ENCODE measurements at regions not wholly inside any gene's neighbourhood (a gene's known extent, or its start where the extent isn't known, plus 50 kb on each side); places are given as distances from the start of the nearest gene placed in this dataset.

DNA sequence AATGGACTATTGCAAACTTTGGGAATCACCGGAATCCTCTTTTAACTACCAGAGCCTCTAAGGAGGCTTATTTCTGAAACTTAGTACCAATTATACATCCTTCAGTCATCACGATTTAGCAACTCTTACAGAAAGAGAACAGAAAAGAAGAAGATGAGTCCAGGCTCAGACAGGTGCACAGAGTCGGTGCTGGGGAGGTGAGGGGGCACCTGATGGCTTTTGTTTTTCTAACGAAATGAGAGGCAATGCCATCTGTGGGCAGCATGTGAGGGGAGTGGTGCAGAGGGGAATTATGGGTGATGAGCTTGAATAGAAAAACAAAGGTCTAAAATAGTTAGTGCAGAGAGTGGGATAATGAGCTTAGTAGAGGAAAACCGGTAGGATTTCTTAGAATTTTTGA, 522.6 kb downstream of the CMPK2 start:
- no TSS peak for BruUV-seq (replicated peaks)
- ChIA-PET CTCF (interaction anchor here (0.6 kb wide), 1 partner anchor 375 kb away, joined by 3 read pairs; no protein-coding TSS in a partner anchor), POLR2A (no interaction called here)
- Mint-ChIP-seq H3K27me3 (ENCODE audit: insufficient read depth, unreplicated experiment) (no peaks in the 10 kb centered on the region), H3K4me3 (ENCODE audit: unreplicated experiment) (no peak overlapping the region), H3K36me3 (ENCODE audit: insufficient read depth, unreplicated experiment) (no peaks in the 10 kb centered on the region), H3K9me3 (ENCODE audit: unreplicated experiment) (no peaks in the 10 kb centered on the region), H3K4me1 (ENCODE audit: insufficient read depth, unreplicated experiment) (peaks cover 10% of the 10 kb centered on the region), H3K27ac (ENCODE audit: low read depth, unreplicated experiment) (no peak overlapping the region)
- no peak for DNase-seq (ENCODE audit: unreplicated experiment)
- intact Hi-C loops (cut with micrococcal nuclease): no loop called here
- TF ChIP-seq, protein P1, sequence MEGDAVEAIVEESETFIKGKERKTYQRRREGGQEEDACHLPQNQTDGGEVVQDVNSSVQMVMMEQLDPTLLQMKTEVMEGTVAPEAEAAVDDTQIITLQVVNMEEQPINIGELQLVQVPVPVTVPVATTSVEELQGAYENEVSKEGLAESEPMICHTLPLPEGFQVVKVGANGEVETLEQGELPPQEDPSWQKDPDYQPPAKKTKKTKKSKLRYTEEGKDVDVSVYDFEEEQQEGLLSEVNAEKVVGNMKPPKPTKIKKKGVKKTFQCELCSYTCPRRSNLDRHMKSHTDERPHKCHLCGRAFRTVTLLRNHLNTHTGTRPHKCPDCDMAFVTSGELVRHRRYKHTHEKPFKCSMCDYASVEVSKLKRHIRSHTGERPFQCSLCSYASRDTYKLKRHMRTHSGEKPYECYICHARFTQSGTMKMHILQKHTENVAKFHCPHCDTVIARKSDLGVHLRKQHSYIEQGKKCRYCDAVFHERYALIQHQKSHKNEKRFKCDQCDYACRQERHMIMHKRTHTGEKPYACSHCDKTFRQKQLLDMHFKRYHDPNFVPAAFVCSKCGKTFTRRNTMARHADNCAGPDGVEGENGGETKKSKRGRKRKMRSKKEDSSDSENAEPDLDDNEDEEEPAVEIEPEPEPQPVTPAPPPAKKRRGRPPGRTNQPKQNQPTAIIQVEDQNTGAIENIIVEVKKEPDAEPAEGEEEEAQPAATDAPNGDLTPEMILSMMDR (IDR thresholded peaks at IDR 0.05; ENCODE audit: unreplicated experiment): no peak

GRCh38 chr2:6352247-6352646, 513.5 kb downstream of the CMPK2 start:
- DNase-seq (ENCODE audit: unreplicated experiment): no peak
- no TSS peak for BruUV-seq (replicated peaks)
- intact Hi-C loops (cut with micrococcal nuclease): loop anchor here (5.0 kb wide), 1 partner anchor 475 kb away; no protein-coding TSS in a partner anchor
- ChIA-PET CTCF (interaction anchor here (0.7 to 1.9 kb wide), 4 partner anchors 157 to 533 kb away, joined by 3 to 10 read pairs (median 4); no protein-coding TSS in a partner anchor), POLR2A (no interaction called here)
- Mint-ChIP-seq H3K36me3 (ENCODE audit: insufficient read depth, unreplicated experiment) (no peaks in the 10 kb centered on the region), H3K9me3 (ENCODE audit: unreplicated experiment) (no peaks in the 10 kb centered on the region), H3K4me3 (ENCODE audit: unreplicated experiment) (no peak overlapping the region), H3K27me3 (ENCODE audit: insufficient read depth, unreplicated experiment) (no peaks in the 10 kb centered on the region), H3K27ac (ENCODE audit: low read depth, unreplicated experiment) (no peak overlapping the region), H3K4me1 (ENCODE audit: insufficient read depth, unreplicated experiment) (no peaks in the 10 kb centered on the region)
- TF ChIP-seq, protein P1 (IDR thresholded peaks at IDR 0.05; ENCODE audit: unreplicated experiment): no peak

DNA sequence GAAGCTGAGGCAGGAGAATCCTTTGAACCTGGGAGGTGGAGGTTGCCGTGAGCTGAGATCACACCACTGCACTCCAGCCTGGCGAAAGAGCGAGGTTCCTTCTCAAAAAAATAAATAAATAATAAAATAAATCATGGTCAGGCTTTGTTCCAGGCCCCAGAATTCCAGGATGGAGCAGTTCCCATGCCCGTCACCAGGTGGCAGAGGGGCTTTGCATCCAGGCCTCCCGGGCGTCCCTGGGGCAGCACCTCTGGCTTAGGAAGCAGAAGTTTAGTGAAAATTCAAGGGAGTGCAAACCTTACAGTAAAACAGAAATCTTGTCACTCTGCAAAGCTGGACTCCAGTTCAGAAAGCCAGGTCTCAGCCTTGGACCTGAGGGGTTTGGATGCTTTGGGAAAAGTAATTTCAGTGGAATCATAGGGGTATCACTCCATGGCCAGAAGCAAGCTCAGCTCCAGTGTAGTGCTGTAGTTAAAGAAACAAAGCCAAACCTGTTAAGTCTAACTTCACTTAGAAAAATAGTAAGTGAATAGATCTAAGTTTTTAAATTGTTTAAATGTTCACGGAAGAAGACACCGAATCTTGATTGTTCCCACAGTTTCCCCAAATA, 512.7 kb downstream of the CMPK2 start:
- Mint-ChIP-seq H3K27ac (ENCODE audit: low read depth, unreplicated experiment) (no peak overlapping the region), H3K27me3 (ENCODE audit: insufficient read depth, unreplicated experiment) (no peaks in the 10 kb centered on the region), H3K36me3 (ENCODE audit: insufficient read depth, unreplicated experiment) (no peaks in the 10 kb centered on the region), H3K4me3 (ENCODE audit: unreplicated experiment) (no peak overlapping the region), H3K4me1 (ENCODE audit: insufficient read depth, unreplicated experiment) (no peaks in the 10 kb centered on the region), H3K9me3 (ENCODE audit: unreplicated experiment) (no peaks in the 10 kb centered on the region)
- CTCF ChIA-PET: interaction anchor here (0.6 to 1.9 kb wide), 17 partner anchors 10 to 474 kb away, joined by 3 to 10 read pairs (median 4); no protein-coding TSS in a partner anchor
- POLR2A ChIA-PET: no interaction called here
- no TSS peak for BruUV-seq (replicated peaks)
- intact Hi-C loops (cut with micrococcal nuclease): loop anchor here (1.0 to 5.0 kb wide), 3 partner anchors 173 to 474 kb away; no protein-coding TSS in a partner anchor
- TF ChIP-seq, protein P1 (IDR thresholded peaks at IDR 0.05; ENCODE audit: unreplicated experiment): peak; percentile 53
- peak; percentile 68 for DNase-seq (ENCODE audit: unreplicated experiment)

DNA sequence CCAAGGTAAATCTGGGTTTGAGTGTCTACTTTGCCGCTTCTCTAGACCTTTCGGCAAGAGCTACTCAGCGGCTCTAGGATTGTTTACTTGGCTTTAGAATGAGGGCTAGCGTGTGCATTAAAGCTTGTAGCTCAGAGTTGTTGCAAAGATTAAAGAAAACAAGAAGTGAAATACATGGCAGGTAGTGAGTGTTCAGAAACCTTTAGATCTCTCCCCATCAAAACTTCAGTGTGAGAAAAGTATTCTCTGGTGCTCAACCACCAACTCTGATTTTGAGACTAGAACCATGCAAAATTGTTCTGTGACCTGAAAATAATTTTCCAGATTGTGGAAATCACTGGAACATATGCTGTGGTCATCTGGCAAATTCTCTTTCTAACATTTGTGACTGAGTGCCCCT, 512.0 kb downstream of the CMPK2 start:
- TF ChIP-seq, protein P1 (IDR thresholded peaks at IDR 0.05; ENCODE audit: unreplicated experiment): no peak
- CTCF ChIA-PET: interaction anchor here (0.6 to 1.9 kb wide), 19 partner anchors 9 to 474 kb away, joined by 3 to 10 read pairs (median 4); no protein-coding TSS in a partner anchor
- BruUV-seq (replicated peaks): no TSS peak
- Mint-ChIP-seq H3K27ac (ENCODE audit: low read depth, unreplicated experiment) (no peak overlapping the region), H3K9me3 (ENCODE audit: unreplicated experiment) (no peaks in the 10 kb centered on the region), H3K4me1 (ENCODE audit: insufficient read depth, unreplicated experiment) (no peaks in the 10 kb centered on the region), H3K36me3 (ENCODE audit: insufficient read depth, unreplicated experiment) (no peaks in the 10 kb centered on the region), H3K4me3 (ENCODE audit: unreplicated experiment) (no peak overlapping the region), H3K27me3 (ENCODE audit: insufficient read depth, unreplicated experiment) (no peaks in the 10 kb centered on the region)
- POLR2A ChIA-PET: no interaction called here
- intact Hi-C loops (cut with micrococcal nuclease): loop anchor here (1.0 to 5.0 kb wide), 3 partner anchors 173 to 474 kb away; no protein-coding TSS in a partner anchor
- no peak for DNase-seq (ENCODE audit: unreplicated experiment)

All from MCF 10A (cell line).